HG03196 (cell line): ENCODE measurements at regions not wholly inside any gene's neighbourhood (a gene's known extent, or its start where the extent isn't known, plus 50 kb on each side); places are given as distances from the start of the nearest gene placed in this dataset.
"Not testable (repeated sequence)": the region's sequence is repeated elsewhere in the genome, so short reads cannot be mapped to it uniquely, and the experiment has no call there.

Experiments used
- ATAC-seq: cut with Tn5 transposase; IDR thresholded peaks from one replicate; pipeline ENCODE4 v1.9.1; 2021; ENCODE audit not compliant: unreplicated experiment

DNA sequence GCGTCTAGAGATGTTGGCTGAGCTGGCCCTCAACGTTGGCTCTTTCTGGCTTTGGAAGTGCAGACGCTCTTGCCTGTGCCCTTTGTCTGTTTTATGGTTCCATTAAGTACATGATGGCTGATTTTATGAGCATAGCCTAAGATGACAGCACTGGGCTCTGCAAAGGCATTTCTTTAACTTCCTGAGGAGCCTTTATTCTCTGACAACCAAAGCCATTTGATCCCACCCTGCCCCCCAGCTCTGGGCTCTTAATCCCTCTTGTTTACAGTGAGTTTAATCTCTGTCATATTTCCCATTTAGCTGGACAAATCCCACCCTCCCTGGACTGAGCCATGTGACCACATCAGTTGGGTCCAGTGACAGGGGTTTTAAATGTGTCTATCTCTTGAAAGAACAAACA, 195.9 kb downstream of the ACKR3 start:
- ATAC-seq, result no peak

DNA sequence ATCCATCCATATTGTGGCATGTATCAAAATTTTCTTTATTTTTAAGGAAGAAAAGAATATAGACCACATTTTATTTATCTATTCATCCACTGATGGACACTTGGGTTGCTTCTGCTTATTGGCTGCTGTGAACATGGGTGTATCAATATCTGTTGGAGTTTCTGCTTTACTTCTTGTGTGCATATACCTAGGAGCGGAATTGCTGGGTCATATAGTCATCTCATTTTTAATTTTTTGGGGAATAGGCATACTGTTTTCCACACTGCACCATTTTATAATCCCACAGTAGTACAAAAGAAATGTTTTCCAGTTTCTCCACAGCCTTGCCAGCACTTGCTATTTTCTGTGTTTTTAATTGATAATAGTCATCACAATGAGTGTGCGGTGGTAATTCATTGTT, 197.2 kb downstream of the ACKR3 start:
- no peak for ATAC-seq

DNA sequence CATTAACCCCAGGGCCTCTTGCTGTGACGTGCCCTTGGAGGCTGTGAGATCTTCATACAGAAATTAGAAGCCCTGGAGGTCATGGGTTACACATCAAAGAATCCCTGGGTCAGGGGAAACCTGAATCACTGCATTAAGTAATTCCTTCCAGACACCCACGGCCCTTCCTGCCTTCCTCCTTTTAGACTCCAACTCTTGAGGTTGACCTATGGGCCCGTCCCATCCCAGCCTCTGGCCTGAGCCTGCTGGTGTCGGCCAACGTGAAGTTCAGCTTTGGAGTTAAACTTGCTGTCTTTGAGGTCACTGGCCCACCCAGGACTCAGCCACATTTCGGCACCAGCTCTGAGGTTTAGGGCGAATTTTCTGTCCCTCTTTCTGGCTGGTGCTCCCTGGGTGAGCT, 198.3 kb downstream of the ACKR3 start:
- no peak for ATAC-seq

DNA sequence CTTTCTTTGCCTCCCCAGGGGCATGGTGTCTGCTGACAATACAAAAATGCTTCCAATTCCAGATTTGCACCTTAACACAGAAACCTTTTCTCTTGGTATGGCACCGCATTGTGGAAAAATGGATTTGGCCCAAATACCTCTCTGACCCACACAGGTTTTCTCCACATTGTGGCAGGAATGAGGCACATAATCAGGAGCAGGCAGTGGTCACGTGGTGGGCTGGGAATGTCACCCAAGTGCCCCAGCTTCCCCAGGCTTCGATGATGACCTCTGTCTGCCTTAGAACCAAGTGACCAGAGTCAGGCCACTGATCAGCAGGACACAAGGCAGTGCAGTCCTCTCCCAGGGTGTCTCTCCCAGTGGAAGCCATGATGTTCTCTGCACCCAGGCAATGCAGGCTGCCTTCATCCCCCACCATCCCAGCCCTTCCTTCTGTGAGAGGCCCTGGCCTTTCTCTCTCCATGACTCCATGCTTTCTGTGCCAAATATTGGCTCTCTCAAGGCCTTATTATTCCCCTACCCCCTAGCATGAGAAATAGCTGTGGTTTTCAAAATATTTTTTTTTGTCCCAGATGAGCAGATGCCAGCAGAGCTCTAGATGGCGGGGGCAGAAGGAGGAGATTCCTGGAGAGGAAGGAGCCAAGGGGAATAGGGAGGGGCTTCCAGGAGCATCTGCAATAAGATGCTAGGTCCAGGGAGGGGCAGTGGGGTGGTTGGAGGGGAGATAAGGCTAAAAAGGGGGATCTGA, 198.9 kb downstream of the ACKR3 start:
- ATAC-seq, result no peak

DNA sequence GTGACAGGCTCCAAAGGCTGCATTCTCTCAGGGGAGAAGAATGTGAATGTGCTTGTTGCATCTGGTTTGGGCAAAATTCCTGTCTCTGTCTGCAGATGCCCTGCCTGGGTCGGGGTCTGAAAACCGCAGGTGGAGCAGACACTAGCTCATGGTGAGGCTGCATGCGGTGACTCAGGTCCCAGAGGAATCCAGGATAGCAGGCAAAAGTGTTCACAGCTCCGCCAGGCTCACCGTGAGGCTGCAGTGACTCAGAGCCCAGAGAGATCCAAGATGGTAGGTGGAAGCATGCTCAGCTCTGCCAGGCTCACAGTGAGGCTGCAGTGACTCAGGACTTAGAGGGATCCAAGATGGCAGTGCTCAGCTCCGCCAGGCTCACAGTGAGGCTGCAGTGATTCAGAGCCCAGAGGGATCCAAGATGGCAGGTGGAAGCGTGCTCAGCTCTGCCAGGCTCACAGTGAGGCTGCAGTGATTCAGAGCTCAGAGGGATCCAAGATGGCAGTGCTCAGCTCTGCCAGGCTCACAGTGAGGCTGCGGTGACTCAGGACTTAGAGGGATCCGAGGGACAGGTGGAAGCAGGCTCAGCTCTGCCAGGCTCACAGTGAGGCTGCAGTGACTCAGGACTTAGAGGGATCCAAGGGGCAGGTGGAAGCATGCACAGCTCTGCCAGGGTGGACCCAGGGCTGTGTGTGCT, 200.5 kb downstream of the ACKR3 start:
- ATAC-seq, result no peak

DNA sequence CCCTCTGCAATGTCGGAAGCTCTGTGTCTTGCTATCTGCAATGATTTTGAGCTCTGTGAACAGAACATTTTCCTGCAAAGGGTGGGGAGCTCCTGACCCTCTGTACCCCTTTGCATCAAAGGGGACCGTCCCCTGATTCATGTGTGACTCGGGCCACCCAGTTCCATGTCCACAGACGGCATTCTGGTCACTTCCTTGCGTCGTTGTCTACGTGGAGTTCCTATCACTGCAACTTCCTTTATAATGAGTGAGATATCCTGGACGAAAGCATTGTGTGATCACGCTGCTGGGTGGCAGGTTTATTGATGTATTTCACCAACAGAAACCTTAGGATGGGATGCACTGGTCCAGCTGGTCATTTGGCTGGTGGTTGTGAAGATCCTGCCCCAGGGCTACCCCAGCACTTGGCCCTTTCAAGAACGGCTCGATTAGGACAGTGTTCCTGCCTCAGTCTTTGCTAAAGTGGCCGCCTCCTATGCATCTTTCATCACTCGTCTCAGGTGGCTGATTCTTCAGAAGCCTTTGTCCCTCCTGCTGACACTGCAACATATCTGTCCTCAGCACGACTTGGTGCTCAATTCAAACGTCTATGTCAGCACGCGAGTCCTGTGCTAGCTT, 202.7 kb downstream of the ACKR3 start:
- no peak for ATAC-seq

DNA sequence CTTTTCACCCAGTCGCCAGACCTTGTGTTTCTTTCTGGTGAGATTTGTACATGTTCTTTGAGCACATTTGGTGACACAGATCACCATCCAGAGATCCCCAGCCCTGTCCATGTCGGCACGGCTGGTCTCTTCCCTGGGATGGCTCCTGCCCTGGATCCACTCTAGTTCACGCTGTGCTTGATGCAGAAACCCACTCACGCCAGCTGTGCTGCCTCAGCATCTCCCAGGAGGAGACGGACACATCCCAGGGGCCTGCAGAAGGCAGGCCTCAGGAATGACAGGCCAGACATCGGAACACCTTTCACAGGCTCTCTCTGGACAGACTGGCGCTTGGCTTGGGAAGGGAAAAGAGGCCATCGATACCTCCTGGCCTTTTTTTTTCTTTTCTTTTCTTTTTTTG, 203.6 kb downstream of the ACKR3 start:
- ATAC-seq, result no peak

DNA sequence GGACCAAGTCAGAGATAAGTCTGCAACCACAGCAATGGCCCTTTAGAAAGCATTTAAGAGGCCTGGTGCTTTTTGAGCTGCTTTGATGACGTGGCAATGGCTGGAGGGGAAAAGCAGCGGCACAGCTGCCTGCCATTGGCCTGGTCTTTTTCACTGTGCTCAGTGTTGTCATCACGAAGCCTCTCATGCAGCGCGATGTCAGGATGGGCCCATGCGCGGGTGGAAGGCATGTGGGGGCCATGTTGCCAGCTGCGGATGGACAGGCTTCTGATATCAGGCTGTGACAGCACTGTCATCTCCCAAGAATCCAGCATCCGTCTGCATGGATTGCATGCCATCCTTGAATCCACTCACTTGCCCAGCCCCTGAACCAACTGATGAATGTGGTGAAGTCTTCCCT, 204.5 kb downstream of the ACKR3 start:
- ATAC-seq, result no peak

DNA sequence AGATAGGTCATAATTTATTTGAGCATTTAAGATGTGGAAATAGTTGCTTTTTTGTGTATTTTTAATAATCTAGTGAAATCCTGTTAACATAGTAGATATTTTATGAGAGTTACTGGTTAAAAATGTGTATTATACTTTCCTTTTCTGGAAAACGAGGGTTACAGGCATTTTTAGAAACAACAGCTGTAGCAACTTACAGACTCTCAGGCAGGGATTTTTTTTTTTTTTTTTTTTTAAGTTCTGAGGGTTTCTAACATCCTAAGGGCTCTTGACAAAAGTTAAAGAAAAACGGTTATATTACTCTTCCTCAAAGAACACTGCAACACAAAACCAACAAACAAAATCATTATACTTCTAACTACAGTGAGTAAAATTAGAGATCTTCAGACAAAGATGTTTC, 205.9 kb downstream of the ACKR3 start:
- ATAC-seq, result no peak

DNA sequence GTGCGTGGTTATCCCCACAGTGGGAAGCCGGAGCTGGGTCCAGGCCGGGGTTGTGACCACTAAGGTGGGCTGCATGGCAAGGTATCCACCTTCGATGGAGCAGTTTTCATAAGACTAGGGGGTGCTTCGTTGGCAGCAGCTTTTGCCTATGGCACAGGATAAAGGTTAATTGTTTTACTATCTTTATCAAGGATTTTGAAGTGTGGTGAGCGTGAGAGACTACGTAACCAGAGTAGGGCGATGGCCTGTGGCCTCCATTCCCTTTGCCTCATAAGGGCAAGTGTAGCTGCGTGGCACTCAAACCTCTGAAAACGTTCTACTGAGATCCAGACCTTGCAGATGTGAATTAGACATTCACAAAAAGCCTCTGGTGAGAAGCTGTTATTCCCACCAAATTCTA, 206.6 kb downstream of the ACKR3 start:
- ATAC-seq, result no peak

DNA sequence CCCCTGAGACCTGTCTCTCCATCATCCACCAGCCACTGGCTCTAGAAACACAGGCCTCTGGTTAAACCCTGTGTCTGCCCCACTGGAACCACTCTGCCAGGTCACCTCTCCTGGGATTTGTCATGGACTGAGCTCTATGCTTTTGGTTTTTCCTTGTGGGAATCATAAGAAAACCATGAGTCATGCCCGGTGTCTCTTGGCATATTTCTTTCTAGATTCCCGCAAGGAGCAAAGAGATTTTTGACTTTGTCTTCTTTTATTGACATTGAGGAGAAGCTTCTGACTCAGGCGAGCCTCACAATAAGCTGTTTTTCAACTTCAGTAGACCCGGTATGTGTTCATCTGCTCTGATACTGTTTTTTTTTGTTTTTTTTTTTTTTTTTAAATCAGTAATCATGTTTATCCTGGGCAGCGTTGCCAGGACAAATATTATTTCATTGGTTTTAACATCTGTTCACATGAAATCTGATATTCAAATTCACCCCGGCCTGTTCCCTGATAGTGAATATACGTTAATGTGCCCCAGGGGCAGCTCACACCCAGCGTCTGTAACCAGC, 207.1 kb downstream of the ACKR3 start:
- no peak for ATAC-seq

DNA sequence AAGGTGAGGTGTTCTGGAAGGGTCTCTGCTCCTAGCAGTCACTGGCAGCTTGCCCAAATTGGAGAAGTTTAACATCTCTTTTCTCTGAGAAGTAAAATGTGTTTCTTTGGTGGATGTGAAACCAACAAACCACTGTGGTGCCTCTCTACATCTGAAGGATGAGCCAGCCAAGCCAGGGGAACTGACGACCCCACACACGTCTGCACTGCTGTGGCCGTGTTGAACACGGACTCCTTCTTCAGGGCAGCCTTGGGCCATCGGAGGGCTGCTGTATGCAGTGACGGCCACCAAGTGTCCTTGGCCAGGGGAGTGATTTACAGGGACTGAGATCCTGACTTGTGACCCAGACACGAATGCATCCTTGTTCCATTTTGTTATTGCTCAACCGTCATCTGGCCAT, 207.8 kb downstream of the ACKR3 start:
- no peak for ATAC-seq

DNA sequence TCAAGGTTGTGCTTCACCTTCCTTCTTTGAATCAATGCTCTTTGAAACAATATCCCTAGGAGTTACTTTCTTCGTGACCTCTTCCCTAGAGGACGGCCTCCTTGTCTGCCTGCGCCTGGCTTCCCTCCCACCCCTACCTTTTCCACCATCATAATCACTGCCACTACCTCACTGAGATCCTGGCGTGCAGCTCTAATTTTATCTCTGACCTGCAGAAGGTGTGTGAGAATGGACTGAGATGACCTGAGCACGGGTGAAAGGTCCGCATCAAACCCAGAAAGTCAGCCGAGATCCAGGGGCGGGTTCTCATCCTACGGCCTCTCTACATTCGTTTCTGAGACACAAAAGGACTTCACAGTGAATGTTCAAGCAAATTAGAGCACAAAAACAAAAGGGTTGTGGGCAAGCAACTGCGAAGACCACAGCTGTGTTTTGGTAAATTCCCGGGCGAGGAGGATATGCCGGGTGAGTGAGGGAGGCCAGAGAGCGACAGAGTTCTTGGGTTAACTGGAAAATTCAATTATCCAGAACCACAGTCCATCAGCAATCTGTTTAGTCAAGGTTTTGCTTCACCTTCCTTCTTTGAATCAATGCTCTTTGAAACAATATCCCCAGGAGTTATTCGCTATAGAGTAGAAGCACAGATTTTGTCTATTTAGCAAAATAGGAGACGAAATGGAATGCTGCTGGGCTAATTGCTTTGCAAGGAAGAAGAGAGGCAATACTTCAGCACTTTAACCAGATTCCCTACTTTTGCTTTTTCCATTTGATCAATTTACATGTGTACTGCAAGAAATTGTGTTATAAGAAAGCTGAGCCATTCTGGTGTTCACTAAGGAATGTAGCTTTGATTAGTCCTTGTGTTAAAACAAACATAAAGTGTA, 212.6 kb downstream of the ACKR3 start:
- no peak for ATAC-seq

DNA sequence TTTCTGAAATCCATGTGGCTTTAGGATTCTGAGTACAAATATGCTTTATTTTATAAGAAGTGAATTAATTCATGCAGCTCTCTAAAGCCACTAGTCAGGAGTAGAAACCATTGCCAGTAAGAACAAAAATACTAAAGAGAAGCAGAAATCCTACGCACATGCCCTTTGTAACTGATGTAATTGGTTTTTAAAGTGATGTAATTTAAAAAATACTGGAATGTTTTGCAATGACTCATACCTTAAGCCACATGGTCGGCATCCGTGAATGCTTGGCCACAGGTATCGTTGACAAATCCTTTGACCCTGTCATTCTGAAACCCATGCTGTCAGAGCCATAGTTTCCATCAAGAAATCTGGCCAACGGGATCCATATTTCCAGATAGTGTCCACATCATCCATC, 213.3 kb downstream of the ACKR3 start:
- no peak for ATAC-seq

DNA sequence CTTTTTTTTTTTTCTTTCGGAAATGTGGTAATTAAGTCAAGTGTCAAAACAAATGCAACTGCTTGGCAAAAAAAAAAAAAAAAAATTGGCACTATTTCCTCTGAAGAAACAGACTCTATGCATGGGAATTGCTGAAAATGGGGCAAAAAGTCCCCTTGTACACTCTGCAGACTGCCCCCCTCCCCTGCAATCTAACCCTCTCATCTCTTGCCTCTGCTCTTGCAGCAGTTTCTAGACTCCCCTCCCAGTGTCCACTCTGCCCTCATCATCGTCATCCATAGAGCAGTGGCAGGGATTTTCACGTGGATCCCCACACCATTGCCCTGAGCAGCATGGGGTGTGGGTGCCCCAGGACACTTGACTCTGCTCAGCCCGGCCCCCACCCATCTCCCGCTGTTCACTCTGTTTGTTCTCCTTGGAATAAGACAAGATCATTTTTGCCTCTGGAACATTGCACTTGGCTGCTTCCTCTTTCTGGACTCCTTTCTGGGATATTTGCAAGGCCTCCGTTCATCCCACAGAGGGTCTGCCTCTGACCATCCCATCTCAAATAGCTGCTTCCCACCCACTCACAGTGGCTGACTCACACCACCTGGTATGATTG, 213.9 kb downstream of the ACKR3 start:
- ATAC-seq, result no peak

DNA sequence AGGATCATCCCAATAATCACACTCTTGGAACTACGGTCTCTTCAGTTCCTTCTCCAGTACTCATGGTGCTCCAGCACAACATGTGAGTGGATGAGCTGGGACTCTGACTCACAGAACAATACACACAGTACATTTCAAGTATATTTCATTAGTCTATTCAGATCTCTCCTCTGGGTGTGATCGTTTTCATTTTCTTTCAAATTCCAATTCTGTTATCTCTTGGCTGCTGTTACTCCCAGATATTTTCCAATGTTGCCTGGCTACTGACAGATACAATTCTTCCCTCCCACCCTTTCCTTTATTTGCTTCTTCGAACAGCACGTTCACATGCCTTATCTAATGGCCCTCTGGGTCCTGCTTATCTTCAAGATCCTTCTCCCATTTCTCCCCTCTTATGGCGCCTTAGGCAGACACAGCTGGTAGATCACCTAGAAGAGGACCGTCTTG, 216.0 kb downstream of the ACKR3 start:
- no peak for ATAC-seq

DNA sequence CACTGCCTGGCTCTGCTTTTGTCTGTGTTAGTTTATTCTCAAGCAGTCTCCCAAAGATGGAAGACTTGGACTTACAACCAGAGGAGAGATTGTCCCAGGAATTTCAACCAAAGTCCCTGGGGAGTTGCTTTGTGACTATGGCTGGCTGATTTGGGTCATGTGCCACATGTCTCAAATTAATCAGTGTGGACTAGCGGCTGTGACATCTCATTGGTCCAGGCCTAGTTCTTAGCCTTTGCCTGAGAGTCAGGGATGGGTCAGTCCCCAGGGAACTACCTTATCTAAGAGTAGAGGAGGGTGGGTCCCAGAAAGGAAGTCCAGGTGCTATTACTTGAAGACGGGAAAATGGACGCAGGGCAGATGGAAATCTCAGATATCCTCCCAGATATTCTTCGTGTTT, 217.1 kb downstream of the ACKR3 start:
- ATAC-seq, result no peak

DNA sequence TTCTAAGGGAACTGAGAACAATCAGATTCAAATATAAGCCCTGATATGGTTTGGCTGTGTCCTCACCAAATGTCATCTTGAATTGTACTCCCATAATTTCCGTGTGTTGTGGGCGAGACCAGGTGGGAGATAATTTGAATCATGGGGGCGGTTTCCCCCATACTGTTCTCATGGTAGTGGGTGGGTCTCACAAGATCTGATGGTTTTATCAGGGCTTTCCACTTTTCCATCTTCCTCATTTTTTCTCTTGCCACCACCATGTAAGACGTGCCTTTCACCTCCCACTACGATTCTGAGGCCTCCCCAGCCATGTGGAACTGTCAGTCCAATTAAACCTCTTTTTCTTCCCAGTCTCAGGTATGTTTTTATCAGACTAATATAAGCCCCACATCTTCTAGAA, 217.8 kb downstream of the ACKR3 start:
- ATAC-seq, result not testable (repeated sequence)

DNA sequence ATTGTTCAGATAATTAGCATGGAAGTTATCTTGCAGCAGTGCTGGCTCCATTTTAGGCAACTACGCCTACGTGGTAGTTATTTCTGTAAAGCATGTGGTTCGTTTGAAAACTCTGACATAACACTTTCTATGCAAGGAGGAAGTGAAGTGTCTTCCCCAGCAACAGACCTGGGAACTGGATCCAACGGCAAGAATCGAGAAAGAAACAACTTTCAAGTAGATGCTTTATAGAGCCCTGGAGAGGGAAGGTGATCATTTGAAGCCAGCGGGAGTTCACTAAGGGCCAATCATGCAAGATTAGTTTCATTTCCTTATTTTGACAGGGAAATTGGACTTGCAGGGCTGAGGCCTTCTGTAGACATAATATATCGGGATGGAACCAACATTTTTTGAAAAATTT, 218.3 kb downstream of the ACKR3 start:
- ATAC-seq, result no peak

DNA sequence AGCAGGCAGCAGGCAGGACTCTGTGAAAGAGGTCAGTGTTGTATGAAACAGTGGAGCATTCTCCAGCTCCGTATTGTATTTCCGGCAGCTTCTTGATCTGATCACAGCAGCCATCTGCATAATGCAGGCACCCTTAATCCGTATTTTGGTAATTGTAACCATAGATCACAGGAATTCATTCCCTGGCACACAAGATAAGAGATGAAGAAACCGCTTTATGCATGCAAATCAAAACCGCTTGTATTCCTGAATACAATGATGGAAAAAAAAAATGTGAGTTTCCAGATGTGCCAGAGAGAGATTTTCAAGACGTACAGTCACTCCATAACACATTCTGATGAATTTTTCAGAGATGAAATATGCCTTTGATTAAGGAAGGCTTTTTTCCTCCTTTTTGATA, 221.3 kb downstream of the ACKR3 start:
- no peak for ATAC-seq
